Ascending aorta (tissue), 2 donors: ENCODE measurements at regions not wholly inside any gene's neighbourhood (a gene's known extent, or its start where the extent isn't known, plus 50 kb on each side); places are given as distances from the start of the nearest gene placed in this dataset.

ENCODE experiments used
- DNase-seq, 2 donors: peaks; one replicate each; pipeline ENCODE4 v3.0.0-alpha.2; 2019; ENCODE audit warnings: low spot score in 2 of 2
- H3K27ac ChIP-seq, 2 donors: fragments of 200-600 bp; sonication (generic); one replicate each; pipeline ENCODE4 v1.5.1; 2016 to 2017; ENCODE audit warnings: mild to moderate bottlenecking in 1 of 2
- H3K27me3 ChIP-seq: fragments of 200-600 bp; sonication (generic); one replicate; pipeline ENCODE4 v1.5.1; 2017
- H3K36me3 ChIP-seq, 2 donors: fragments of 200-600 bp; sonication (generic); one replicate each; pipeline ENCODE4 v1.5.1; 2016
- H3K4me1 ChIP-seq, 2 donors: fragments of 200-600 bp; sonication (generic); one replicate each; pipeline ENCODE4 v1.5.1; 2016 to 2017; ENCODE audit warnings: mild to moderate bottlenecking in 1 of 2
- H3K4me3 ChIP-seq, 2 donors: fragments of 200-600 bp; sonication (generic); one replicate each; pipeline ENCODE4 v1.5.1; 2016 to 2017; ENCODE audit warnings: mild to moderate bottlenecking in 1 of 2
- H3K9me3 ChIP-seq, 2 donors: fragments of 200-600 bp; sonication (generic); one replicate each; pipeline ENCODE4 v1.5.1; 2016
- CTCF ChIP-seq, 3 experiments: fragments of 200-600 bp in 2 of 3; fragments of 450-650 bp in 1 of 3; sonication (generic) in 2 of 3; IDR thresholded peaks; one replicate each; pipeline ENCODE4 v1.5.1; 2016 to 2019; ENCODE audit warnings: antibody characterized with exemption in 3 of 3, mild to moderate bottlenecking in 1 of 3, moderate library complexity in 1 of 3
- intact Hi-C: fragments of 100-400 bp; cut with DNase I; formaldehyde crosslinking; loops from one replicate; pipeline ENCODE4 v1.15.1; 2023

GRCh38 chr13:29713839-29714238, 118.4 kb upstream of the SLC7A1 start:
- Histone ChIP-seq H3K4me3 (no peak overlapping the region), H3K36me3 (no peaks in the 10 kb centered on the region), H3K27me3 (no peaks in the 10 kb centered on the region), H3K4me1 (no peaks in the 10 kb centered on the region), H3K9me3 (peaks cover 0 to 3% of the 10 kb centered on the region in 2 donors), H3K27ac (no peak overlapping the region)
- TF ChIP-seq CTCF (IDR thresholded peaks at IDR 0.05): peak in 1 of 3 experiments; percentile 21
- DNase-seq: no peak
- intact Hi-C loops: no loop called here

GRCh38 chr13:29711776-29712175, 116.3 kb upstream of the SLC7A1 start:
- TF ChIP-seq CTCF (IDR thresholded peaks at IDR 0.05): no peak
- Histone ChIP-seq H3K4me1 (no peaks in the 10 kb centered on the region), H3K9me3 (peaks cover 0 to 3% of the 10 kb centered on the region in 2 donors), H3K4me3 (no peak overlapping the region), H3K27me3 (no peaks in the 10 kb centered on the region), H3K36me3 (no peaks in the 10 kb centered on the region), H3K27ac (no peak overlapping the region)
- intact Hi-C loops: no loop called here
- DNase-seq: no peak

- no peak overlapping the region for H3K27ac ChIP-seq
- H3K9me3 ChIP-seq: peaks cover 0 to 3% of the 10 kb centered on the region in 2 donors
- H3K4me1 ChIP-seq: no peaks in the 10 kb centered on the region
- H3K36me3 ChIP-seq: no peaks in the 10 kb centered on the region
- no peak overlapping the region for H3K4me3 ChIP-seq
- TF ChIP-seq CTCF (IDR thresholded peaks at IDR 0.05): no peak
- DNase-seq: no peak
- intact Hi-C loops: no loop called here
- H3K27me3 ChIP-seq: no peaks in the 10 kb centered on the region
Observed at GRCh38 chr13:29710511-29710910, 115.0 kb upstream of the SLC7A1 start.

GRCh38 chr13:29709407-29710069, 114.0 kb upstream of the SLC7A1 start:
- no peak for TF ChIP-seq CTCF (IDR thresholded peaks at IDR 0.05)
- Histone ChIP-seq H3K36me3 (no peaks in the 10 kb centered on the region), H3K4me1 (no peaks in the 10 kb centered on the region), H3K27ac (no peak overlapping the region), H3K9me3 (peaks cover 0 to 3% of the 10 kb centered on the region in 2 donors), H3K4me3 (no peak overlapping the region), H3K27me3 (no peaks in the 10 kb centered on the region)
- DNase-seq: no peak
- intact Hi-C loops: loop anchor here (2.0 kb wide), 1 partner anchor 201 kb away; no protein-coding TSS in a partner anchor

- peak in 2 of 3 experiments; percentile 9 to 32 for TF ChIP-seq CTCF (IDR thresholded peaks at IDR 0.05)
- no peaks in the 10 kb centered on the region for H3K36me3 ChIP-seq
- intact Hi-C loops: loop anchor here (2.0 kb wide), 1 partner anchor 199 kb away; no protein-coding TSS in a partner anchor
- H3K4me3 ChIP-seq: no peak overlapping the region
- H3K27me3 ChIP-seq: no peaks in the 10 kb centered on the region
- no peak overlapping the region for H3K27ac ChIP-seq
- no peak for DNase-seq
- H3K4me1 ChIP-seq: no peaks in the 10 kb centered on the region
- H3K9me3 ChIP-seq: no peaks in the 10 kb centered on the region
Observed at GRCh38 chr13:29707876-29708543, 112.5 kb upstream of the SLC7A1 start.
